Epithelial cell of esophagus (primary cell): ENCODE measurements at regions not wholly inside any gene's neighbourhood (a gene's known extent, or its start where the extent isn't known, plus 50 kb on each side); places are given as distances from the start of the nearest gene placed in this dataset.

Source experiments
- DNase-seq: peaks from one replicate; pipeline ENCODE4 v3.0.0; 2010; ENCODE audit warnings: low read depth
- H3K4me3 ChIP-seq: 2 replicates; pipeline ENCODE4 v1.5.1; 2011; ENCODE audit warnings: mild to moderate bottlenecking, low read length, control low read depth
- CTCF ChIP-seq: IDR thresholded peaks from 2 replicates; pipeline ENCODE4 v1.5.1; 2011; ENCODE audit warnings: low read depth, mild to moderate bottlenecking, low read length, control low read depth, inconsistent platforms; ENCODE audit not compliant: insufficient read depth; ENCODE audit errors: missing control alignments

- no peak overlapping the region for H3K4me3 ChIP-seq
- TF ChIP-seq CTCF, result no peak
- DNase-seq, result no peak
Measured at GRCh38 chr6:93943661-93944060, 524.3 kb upstream of the EPHA7 start.

- no peak for DNase-seq
- no peak for TF ChIP-seq CTCF
- H3K4me3 ChIP-seq, result no peak overlapping the region
Measured at GRCh38 chr6:93940381-93940780, 521.0 kb upstream of the EPHA7 start.

GRCh38 chr6:93932175-93932574 is 512.8 kb upstream of the EPHA7 start:
- DNase-seq, result no peak
- no peak for TF ChIP-seq CTCF
- H3K4me3 ChIP-seq, result no peak overlapping the region

- no peak overlapping the region for H3K4me3 ChIP-seq
- no peak for TF ChIP-seq CTCF
- DNase-seq, result no peak
Measured at GRCh38 chr6:93927731-93928130, 508.4 kb upstream of the EPHA7 start.

GRCh38 chr6:93919365-93919764 is 500.0 kb upstream of the EPHA7 start:
- no peak for DNase-seq
- no peak overlapping the region for H3K4me3 ChIP-seq
- TF ChIP-seq CTCF, result no peak

GRCh38 chr6:93918258-93918657 is 498.9 kb upstream of the EPHA7 start:
- H3K4me3 ChIP-seq, result no peak overlapping the region
- no peak for DNase-seq
- TF ChIP-seq CTCF, result no peak

GRCh38 chr6:93917216-93917615 is 497.9 kb upstream of the EPHA7 start:
- no peak for TF ChIP-seq CTCF
- no peak overlapping the region for H3K4me3 ChIP-seq
- DNase-seq, result no peak
